NCI-H2227 (cell line): ENCODE measurements at regions not wholly inside any gene's neighbourhood (a gene's known extent, or its start where the extent isn't known, plus 50 kb on each side); places are given as distances from the start of the nearest gene placed in this dataset.
"Not testable (repeated sequence)": the region's sequence is repeated elsewhere in the genome, so short reads cannot be mapped to it uniquely, and the experiment has no call there.

Experiments
- DNase-seq: peaks from one replicate; lab custom pipeline; 2025; ENCODE audit not compliant: unreplicated experiment; lab: John Stamatoyannopoulos, UW

DNA sequence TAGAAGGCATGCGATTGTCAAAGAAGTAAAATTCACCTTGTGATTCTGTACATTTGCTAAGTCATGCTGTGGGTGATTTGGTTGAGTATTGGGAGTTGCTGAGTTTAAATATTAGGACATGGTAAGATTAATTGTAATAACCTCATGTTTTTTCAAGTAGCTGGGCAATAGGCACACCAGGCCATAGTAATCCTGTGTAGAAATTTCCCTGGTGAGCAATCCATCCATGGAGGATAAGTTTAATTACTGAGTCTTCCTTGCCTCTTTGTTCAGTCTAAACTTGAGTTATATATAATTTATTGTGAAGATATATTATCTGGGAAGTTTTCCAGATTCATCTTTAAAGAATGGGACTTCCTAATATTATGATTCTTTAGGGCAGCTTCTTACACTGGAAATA lies 221.1 kb upstream of the NUDT12 start:
- no peak for DNase-seq

- DNase-seq: no peak
Measured at GRCh38 chr5:103780794-103781193, 218.2 kb upstream of the NUDT12 start.

DNA sequence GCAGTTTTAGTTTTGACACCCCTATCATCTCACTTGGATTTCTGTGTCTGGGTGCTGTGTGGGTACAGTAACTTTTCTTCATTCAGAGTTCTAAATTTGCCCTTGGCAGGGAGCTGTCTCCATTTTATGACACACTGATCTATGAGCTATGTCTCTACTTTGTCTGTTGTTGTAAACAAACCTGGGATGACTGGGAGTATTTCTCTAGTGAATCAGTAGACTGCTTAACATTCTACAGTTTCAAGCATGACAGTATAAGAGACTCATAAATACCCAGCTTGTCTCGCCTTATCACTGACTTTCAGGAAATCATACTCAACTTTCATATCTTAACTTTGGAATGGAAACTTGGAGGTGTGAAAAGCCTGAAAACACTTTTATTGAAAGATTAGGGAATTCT lies 212.1 kb upstream of the NUDT12 start:
- no peak for DNase-seq

DNA sequence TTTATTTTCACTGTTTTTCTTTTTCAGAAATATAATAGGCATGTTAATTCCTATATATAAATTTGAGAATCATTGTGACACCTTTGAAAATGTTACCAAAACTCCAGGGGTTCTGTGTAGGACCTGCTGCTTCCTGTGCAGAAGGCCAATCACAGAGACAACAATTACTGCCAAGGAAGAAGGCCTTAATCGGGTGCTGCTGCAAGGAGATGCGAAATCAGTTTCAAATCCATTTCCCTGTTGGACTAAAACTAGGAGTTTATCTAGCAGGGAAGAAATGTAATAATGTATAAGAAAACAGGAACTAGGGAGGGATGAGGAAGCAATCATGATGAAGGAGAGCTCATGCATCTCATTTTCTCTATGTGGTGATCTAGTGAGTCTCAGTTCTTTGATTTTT lies 209.7 kb upstream of the NUDT12 start:
- no peak for DNase-seq

- no peak for DNase-seq
Measured at GRCh38 chr5:103764403-103764802, 201.8 kb upstream of the NUDT12 start.

GRCh38 chr5:103758996-103759395 lies 196.4 kb upstream of the NUDT12 start:
- no peak for DNase-seq

DNA sequence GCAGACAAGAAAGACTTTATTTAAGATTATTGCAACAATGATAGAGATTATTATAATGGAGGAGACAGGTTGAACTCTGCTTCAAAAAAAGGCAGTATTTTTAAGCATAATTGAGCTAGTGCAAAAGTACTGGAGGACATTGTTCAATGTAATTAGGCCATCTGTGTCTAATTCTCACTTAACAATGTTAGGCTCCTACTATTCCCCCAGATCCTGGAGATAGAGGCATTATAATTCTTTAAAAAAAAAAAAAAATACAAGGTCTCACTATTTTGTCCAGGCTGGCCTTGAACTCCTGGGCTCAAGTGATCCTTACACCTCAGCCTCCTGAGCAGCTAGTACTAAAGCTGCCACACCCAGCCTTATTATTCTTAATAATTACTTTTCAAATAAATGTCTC lies 193.4 kb upstream of the NUDT12 start:
- DNase-seq: no peak

- no peak for DNase-seq
Measured at GRCh38 chr5:103745353-103746065, 182.9 kb upstream of the NUDT12 start.

DNA sequence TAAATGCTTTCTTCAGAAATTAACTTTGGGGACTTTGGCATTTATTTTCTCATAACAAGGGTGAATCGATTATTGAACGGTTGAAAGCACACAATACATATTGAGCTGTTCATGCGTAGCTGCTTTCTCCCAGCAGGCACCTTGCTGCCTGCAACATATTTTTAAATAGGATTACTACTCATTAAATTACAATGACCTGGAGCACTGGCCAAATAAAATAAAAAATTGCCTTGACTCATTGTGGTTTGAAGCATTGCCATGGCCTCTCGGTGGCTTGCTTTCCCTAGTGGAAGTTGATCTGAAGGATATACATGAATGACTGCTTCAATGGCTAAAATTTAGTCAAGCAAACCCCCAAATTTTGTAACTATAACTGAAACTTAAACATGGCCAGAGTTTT lies 181.6 kb upstream of the NUDT12 start:
- DNase-seq: no peak

GRCh38 chr5:103743421-103743820 lies 180.8 kb upstream of the NUDT12 start:
- DNase-seq: no peak

- no peak for DNase-seq
Measured at GRCh38 chr5:103741984-103742383, 179.4 kb upstream of the NUDT12 start.

DNA sequence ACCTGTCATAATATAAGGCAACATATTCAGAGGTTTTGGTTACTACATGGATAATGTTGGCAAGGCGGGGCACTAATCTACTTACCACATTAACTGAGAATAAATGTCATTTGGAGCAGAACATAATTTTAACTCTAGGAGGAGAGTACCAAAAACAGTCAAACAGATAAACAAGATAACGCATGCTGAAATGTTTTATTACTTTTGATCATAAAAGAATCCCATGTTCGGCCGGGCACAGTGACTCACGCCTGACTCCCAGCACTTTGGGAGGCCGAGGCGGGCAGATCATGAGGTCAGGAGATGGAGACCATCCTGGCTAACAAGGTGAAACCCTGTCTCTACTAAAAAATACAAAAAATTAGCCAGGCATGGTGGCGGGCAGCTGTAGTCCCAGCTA lies 173.8 kb upstream of the NUDT12 start:
- not testable (repeated sequence) for DNase-seq

GRCh38 chr5:103724271-103724670 lies 161.7 kb upstream of the NUDT12 start:
- no peak for DNase-seq

GRCh38 chr5:103721183-103721582 lies 158.6 kb upstream of the NUDT12 start:
- no peak for DNase-seq

DNA sequence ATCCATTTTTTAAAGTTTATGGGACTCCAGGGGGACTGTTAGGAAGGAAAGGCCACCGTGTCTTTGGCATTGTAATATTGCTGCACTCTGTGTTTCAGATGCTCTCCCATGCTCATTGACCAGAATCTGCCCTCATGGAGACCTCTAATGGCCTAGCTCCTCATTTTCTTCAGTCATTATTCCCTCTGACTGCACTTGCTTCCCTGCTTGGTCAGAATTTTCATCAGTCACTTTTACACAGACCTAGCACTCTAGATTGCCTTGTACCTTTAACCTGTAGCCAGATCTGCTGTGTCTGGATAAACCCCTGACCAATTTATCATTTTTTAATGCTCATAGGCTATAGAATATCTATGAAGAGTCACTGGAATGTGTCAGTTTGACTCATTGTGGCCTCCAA lies 155.5 kb upstream of the NUDT12 start:
- DNase-seq: no peak

- no peak for DNase-seq
Measured at GRCh38 chr5:103708601-103709000, 146.0 kb upstream of the NUDT12 start.

GRCh38 chr5:103706939-103707682 lies 144.5 kb upstream of the NUDT12 start:
- DNase-seq: peak; percentile 1

DNA sequence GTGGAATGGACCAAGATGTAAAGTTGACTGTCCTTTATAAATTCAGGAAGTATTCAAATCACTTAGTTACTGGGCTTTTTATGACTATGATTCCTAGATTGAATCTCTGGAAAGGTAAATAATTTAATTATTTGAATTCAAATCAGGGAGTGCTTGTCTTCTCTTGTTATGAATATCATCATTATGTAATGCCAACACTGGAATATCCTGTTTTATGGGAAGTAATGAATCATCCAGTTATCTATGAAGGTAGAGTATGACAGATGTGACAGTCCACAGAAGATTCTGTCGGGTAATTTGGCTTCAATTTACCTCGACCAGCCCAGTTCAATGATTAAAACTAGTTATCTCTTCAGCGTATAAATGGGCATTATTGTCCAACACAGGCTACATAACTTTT lies 141.0 kb upstream of the NUDT12 start:
- no peak for DNase-seq

DNA sequence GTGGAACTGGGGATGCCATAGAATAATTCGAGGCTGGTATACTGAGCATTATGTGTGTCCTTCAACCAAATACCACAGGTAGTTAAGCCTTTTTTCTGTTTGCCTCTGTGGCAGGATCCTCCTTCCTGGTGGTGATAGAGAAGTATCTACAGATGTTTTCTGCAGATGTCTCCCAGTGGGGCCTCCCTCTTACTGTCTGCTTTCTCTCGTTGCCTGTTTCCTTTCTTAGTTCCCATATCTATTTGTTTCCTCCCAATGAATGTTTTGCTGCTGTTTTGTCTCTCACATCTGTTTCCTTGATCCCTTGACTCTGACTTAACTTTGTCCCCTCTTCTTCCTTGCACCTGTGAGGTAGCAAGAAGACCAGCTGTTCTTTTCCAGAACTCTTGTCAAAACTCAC lies 130.9 kb upstream of the NUDT12 start:
- DNase-seq: no peak

- peak; percentile 61 for DNase-seq
Measured at GRCh38 chr5:103690676-103691075, 128.1 kb upstream of the NUDT12 start.

GRCh38 chr5:103679873-103680272 lies 117.3 kb upstream of the NUDT12 start:
- DNase-seq: no peak

GRCh38 chr5:103676198-103676597 lies 113.6 kb upstream of the NUDT12 start:
- DNase-seq: not testable (repeated sequence)

DNA sequence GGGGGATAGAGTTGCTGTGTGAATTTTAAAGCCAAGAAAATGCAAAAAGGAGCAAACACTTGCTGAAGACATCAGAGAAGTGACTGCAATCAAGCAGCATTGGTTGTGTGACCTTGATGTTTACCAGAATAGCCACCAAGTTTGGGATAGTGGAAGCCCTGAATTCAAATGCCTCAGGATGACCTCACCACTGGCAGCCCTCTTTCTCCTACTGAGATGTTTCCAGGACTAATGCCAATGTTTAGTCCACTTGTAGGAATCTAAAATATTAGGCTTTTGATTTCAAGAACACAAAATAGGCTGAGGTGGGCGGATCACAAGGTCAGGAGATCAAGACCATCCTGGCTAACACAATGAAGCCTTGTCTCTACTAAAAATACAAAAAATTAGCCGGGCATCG lies 112.2 kb upstream of the NUDT12 start:
- DNase-seq: no peak
